CD4-positive, alpha-beta T cell treated with Interleukin-10 for 1 hour (primary cell): ENCODE measurements at regions not wholly inside any gene's neighbourhood (a gene's known extent, or its start where the extent isn't known, plus 50 kb on each side); places are given as distances from the start of the nearest gene placed in this dataset.

Experiments used
- DNase-seq: peaks from one replicate; pipeline ENCODE4 v3.0.0-alpha.2; 2020

DNA sequence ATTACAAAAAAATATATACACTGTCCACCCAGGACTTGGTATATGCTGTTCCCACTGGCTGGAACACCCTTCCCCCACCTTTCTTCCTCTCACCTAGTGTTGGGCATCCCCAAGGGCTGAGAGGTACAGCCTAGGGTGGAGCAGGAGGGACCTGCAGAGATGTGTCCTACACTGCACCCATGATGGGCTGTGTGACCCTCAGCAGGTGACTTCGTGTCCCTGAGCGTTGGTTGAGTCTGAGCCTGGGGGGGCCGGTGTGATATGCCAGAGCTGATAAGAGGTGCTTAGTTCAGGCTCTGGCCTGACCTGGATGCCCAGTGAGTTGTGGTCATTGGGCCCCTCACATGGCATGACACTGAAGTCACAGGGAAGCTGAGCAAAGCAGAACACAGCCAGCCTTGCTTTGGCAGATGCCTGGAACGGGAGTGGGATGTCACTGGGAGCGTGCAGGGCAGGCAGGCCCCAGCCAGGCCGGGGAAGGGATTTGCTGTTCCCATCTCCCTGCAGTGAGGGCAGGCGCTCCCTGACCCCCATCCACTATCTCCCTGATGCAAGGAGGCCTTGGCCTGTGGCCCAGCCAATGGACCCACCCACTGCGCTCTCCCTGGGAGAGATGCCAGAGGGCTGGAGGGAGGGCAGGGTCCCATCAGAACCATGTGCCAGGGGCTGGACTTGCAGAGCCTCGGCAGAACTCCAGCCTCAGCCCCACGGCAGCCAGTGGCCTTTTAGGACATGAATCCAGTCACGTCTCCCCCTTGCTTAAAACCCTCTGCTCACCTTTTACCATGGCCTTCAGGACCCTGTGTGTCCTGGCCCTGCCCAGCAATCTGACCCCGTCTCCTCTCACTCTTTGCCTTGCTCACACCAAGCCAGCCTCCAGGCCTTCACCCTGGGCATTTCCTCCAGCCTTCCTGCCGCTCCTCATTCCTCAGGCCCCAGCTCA lies 138.9 kb downstream of the MN1 start:
- DNase-seq = no peak

DNA sequence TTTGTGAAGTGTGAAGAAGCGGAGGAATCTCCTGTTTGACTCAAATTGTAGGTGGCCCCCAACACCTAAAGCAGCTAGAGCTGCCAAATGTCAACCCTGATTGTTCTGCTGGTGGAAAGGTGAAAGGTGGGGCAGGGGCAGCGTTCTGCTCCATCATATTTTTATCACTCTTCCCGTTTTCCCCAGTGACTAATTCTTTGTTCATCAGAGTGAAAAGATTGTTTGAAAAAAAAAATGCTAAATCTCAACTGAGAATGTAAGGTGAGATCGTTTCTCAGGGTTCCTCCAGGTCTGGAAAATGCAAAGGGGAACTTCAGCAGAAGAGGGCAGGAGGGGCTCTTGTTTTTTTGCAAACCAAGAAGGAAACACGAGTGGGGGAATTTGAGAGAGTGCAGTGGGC lies 137.7 kb downstream of the MN1 start:
- no peak for DNase-seq

DNA sequence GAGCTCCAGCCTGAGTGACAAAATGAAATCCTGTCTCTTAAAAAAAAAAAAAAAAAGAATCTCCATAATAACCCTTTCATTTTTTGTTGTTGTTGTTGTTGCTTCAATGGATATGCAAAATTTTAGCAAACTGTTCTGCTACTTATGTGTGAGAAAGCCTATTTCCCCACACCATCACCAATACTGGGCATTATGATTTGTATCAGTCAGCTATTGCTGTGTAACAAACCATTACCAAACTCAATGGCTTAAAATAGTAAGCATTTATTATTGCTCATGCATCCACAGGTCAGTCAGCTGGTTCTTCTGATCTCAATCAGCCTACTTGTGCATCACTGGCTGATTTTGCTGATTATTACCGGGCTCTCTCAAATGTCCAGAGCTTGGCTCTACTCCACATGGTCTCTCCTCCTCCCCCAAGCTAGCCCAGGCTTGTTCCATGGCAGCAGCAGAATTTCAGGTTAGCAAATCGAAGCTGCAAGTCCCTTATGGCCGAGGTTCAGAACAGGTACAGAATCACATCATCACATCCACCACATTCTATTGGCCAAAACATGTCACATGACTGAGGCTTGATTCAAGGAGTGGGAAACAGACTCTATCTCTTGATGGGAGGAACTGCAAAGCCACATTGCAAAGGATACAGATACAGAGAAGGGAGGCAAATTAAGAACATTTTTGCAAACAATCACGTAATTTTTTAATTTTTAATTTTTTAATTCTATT lies 135.1 kb downstream of the MN1 start:
- no peak for DNase-seq

DNA sequence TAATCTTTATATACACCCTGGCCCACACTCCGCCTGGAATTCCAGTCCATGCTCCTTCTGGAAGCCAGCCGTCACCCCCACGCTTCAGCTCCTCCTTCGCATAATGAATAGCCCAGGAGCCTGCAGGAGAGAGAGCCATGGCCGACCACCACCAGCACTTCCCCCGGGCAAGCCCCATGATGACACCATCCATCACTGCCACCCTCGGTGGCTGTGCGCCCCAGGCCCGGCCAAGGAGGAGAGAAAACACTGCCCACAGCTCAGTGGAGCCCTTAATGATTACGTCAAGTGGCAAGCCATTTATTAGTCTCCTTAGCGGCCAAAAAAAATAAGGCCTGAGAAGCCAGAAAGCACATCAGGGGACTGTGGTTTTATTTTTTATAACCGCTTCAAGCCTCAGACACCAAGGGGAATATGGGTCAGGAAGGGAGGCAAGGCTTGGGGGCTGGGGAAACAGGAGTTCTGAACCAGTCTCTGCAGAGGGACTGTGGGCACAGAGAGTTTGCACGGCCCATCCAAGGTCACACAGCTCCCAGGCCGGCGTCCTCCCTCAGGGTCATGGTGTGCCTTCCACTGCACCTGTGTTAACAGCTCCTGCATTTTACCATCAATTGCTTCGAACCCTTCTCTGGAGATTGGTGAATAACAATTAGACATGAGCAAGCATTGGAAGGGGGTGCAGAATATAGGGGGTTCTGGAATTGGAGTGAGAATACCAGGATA lies 134.3 kb downstream of the MN1 start:
- no peak for DNase-seq

DNA sequence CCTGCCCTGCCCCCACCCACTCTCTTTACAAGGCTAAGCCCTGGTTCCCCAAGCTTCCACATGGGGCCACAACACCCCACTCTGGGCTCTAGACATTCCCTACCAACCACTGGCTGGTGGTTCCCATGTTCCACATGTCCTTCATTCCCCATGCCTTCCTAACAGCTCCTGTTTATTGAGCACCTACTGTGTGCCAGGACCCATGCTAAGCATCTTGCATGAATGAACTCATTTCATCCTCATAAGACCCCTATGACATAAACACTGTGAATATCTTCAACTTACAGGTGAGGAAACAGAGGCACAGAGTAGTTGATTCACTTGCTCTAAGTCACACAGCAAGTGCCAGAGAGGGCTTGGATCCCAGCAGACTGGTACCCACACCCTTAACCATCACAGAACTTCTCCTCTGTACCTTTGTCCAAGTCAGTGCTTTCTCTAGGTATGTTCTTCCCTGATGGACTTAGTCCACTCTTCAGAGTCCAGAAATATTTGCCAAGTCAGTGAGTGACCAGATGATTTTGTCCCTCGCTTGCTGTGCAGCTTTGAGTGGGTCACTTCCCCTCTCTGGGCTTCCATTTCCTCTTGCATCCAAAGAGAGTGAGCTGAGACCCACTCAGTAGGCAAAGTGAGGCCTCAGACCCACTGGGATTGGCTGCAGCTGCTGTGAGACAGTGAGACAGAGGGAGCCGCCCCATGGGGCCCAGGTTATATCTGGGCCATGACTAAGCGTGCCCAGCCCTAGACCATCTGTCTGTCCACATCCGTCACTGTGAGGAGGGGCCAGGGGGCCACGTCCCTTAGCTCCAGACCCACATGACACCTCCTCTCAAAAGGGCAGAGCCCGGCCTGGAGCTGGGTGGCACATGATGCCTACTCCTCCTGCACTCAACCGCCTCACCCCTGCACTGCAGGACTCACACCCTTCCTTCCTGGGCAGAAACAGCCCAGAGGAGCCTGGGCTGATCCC lies 132.4 kb downstream of the MN1 start:
- DNase-seq = peak; percentile 11

DNA sequence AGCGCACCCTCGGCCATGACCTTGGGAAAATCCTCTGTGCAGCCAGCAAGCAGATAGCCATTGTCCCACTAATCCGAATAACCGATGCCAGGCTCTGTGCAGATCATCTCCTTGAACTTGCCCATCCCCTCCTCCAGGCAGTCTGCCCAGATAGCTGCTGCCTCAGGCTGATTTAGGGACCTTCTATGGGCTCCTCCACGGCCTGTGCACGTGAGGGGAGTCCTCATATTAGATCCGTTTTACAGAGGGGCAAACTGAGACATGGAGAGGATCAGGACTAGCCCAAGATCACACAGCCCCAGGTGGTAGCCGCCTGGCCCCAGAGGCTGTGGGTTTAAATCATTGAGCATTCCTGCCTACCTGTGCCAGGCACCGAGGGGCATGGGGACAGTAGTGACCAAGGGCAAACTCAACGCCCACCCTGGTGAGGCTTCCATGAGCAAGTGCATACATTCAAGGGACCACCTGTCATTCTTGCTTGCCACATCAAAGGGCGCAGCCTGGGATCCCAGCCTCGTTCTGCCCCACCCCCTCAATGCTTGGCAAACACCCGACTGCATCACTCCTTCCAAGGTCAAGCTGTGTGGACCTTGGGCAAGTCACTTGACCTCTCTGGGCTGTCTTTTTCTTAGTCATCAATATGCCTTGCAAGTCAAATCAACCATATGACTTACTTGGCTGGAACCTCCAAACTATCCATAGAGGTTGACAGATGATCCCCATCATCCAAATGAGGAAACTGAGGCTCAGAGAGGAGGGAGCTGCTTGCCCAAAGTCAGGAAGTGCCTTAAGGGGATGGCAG lies 131.6 kb downstream of the MN1 start:
- DNase-seq = no peak

DNA sequence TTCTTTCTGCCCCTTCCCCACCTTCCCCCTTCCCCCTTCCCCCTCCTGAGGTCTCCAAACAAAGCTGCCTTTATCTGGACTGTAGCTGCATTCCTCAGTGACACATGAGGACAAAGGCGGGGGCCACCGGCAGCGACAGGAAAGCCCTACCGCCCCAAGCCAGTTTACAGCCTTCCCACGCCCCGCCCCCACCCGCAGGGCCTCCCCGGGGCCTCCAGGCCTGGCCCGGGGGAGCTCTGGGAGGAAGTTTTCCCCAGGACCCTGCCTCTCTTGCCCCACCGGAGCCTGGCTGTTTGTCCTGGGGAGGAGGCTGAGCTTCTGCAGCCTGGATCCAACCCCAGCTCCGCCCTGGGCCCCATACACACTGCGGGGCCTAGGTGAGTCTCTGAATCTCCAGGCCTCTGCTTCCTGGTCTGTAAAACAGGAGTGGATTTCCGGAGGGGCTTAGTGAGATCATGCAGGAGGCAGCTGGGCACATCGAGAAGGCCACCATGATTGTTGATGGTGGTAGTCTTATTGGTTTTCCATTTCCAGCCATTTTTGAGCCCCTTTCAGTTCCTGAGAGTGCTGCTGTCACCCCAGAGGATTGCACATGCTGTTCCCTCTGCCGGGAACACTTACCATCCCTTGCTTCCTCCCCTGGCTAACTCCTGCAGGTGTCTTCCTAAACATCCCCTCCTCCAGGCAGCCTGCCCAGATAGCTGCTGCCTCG lies 130.7 kb downstream of the MN1 start:
- no peak for DNase-seq

DNA sequence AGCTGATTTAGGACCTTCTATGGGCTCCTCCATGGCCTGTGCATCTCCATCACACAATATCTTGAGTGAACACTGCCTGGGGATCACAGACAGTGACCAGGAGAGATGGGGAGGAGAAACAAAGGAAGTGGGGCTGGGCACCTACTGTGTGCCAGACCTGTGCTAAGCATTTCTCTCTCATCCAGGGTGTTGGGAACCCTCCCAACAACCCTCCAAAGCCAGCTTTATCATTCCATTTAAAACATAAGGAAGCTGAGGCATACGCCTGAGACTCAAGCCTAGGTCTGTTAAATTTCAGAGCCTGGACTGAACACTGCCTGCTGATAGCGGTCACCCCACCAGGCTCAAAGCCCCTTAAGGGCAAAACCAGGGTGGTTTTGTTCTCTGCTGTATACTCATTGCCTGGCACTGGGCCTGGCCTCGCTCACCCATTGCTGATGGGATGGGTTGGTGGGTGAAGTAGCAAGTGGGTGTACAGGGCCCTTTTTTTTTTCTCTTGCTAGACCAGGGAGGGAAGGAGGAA lies 130.1 kb downstream of the MN1 start:
- DNase-seq = no peak

DNA sequence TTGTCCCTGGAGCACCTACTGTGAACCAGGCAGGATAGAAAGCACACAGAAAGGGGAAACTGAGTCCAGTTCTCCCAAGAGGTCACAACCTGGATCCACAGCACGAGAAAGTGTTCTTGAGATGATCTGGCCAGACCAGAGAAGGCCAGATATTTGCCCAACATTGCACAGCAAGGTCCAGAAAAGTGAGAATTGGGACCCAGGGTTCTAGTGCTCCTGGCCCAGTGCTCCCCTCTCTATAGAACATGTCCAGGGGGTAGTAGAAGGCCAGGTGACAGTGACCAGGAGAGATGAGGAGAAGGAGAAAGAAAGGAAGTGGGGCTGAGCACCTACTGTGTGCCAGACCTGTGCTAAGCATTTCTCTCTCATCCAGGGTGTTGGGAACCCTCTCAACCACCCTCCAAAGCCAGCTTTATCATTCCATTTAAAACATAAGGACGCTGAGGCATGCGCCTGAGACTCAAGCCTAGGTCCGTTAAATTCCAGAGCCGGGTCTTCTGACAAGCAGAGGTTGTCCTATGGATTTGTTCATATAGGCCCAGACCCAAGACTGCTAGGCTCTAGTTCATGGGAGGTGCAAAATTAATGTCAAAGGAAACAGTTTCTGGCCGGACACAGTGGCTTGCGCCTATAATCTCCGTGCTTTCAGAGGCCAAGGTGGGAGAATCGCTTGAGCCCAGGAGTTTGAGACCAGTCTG lies 128.7 kb downstream of the MN1 start:
- DNase-seq = no peak

DNA sequence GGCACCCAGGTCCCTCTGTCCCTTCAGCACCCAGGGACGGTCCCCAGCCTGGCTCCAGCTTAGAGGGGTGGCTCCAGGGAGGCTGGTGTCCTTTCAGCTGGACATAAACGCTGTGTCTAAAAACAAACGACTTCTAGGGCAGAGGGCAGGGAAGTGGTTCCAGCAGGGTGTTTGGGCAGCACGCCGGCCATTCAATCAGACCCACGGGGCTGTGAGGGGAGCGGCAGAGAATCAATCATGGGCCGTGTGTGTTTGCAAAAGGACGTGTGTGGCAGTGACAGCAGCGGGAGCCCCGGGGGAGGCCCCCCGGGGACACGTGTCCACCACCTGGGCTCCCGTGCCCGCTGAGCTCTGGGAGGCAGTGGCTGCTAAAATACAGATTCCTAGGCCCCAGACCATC lies 127.7 kb downstream of the MN1 start:
- no peak for DNase-seq

DNA sequence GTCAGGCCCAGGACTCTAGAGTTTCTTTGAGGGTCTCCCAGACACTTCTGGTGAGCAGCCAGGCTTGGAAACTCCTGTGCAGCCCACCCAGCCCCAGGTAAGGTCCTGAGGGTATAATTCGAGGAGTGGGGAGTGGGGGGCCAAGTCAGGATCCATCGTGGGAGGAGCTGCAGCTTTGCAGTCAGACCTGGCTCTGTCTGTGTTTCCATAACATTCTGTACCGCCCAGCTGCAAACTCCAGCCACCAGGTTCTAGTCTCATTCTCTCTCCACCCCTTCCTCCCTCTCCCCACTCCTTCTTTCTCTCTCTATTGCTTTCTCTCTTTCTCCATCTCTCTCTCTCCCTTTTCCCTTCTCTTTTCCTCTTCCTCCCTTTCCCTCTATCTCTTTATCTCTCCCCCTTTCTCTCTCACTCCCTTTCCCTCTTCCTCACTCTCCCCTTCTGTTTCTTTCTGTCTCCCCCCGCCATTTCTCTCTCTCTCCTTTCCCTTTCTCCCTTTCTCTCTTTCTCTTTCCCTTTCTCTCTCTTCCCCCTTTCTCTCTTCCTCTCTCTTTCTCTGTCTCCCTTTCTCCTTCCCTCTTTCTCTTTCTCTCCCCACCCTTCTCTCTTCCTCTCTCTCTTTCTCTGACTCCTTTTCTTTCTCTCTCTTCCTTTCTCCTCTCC lies 127.2 kb downstream of the MN1 start:
- no peak for DNase-seq

DNA sequence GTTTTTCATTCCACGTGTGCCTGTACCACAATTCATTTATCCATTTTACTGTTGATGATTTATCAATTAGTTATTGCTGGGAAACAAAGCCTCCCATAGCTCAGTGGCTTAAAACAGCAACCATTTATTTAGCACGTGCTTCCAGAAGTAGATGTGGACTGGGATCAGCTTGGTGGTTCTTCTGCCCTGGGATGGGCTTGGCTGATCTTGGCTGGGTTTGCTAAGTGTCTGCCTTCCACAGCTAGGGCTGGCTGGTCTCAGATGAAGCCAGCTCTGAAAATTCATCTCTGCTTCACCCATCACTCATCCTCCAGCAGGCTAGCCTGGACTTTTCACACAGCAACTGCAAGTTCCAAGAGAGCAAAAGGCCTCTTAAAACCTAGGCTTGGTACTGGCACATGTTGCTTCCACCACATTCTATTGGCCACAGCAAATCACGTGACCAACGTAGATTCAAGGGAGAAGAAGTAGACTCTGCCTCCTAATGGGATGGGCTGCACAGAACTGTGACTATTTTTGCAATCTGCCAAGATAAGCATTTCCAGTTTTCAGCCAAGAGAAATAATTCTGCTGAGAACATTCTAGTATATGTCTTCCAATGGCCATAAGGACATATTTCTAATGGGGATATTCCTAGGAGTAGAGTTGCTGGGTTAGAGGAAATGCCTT lies 124.9 kb downstream of the MN1 start:
- no peak for DNase-seq

DNA sequence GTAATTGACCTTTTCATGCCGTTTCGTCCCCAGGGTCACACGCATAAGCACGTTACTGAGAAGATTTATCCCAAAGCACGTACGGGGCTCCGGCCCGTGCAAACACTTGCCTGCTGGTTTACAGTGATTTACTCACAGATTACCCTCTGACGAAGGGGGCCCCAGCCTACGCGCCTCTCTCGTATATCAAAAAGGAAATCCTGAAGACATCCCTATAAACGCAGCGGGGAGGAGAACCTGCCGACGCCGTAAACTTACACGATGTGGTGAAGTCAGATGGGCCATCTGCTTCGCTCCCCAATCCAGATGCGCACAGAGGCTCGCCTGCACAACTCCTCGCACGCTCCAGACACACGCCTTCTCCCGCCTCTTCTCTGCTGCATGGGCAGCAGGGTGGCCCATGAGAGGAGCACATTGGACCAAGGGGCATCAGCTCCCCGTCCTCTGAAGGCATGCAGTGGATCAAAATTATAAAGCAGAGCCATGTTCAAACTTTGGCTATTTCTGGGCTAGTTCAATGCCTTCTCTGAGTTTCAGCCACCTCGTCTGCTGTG lies 123.6 kb downstream of the MN1 start:
- no peak for DNase-seq

DNA sequence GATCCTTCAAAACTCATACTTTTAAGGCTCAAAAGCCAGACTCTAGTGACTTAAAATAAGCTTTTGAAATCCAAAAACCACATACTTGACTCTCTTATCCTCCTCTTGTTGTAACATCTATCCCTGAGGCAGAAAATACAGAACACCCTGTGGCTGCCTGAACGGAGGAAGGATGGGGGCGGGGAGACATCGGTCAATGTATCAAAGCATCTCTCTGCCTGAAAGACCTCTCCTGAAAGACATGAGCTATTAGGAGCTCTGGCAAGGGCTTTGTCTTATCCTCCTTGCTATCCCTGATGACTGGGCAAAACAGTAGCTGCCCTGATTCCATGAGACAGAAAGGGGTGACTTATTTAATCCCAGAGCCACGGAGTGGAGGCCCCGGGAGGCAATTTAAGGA lies 122.4 kb downstream of the MN1 start:
- no peak for DNase-seq

DNA sequence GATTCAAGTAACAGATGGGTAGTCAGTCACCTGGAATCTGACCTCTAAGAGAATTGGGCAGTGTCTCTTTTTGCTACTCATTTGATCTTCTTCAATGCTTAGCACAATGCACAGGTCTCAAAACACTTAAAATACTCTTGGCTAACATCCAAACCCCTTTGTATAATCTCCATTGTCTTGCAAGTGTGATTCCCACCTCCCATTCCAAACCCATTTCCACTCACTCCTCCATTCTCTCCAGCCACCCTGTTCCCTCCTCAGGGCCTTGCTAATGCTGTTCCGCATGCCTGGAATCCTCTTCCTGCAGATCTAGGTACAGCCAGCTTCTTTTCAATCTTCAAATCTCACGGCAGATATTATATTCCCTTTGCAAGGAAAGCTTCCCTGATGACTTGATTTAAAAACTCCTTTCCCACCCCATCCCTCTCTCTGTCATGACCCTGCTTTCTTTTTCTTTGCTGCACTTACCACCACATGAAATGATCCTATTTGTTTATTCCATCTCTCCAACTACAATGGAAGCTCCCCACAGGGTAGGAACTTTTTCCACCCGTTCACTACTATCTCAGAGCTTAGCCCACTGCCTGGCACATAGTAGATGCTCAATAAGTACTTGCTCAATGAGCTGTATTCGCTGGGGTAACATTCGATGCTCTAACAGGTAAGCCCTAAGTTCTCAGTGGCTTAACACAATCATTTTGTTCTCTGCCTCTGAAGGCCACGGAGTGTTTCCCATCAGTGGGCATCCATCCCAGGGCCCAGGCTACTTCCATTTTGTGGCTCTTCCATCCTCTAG lies 121.7 kb downstream of the MN1 start:
- no peak for DNase-seq

DNA sequence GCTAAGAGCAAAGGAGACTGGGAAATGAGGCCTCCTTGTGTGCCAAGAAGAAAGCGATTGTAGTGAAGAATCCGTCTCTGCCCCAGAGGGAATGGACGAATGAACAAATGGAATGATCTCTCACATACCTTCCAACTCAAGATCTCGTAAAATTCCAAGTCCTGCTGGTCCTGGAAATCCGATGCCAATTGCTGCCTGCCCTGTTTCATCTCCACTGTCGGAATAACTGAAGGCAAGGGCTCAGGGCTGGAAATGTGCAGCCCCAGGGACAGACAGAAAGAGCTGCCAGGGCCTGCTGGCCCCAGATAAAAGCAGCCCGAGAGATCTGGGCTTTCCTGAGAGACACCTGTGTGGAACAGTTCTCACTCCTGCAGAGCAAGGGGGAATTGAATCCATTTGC lies 120.9 kb downstream of the MN1 start:
- no peak for DNase-seq

DNA sequence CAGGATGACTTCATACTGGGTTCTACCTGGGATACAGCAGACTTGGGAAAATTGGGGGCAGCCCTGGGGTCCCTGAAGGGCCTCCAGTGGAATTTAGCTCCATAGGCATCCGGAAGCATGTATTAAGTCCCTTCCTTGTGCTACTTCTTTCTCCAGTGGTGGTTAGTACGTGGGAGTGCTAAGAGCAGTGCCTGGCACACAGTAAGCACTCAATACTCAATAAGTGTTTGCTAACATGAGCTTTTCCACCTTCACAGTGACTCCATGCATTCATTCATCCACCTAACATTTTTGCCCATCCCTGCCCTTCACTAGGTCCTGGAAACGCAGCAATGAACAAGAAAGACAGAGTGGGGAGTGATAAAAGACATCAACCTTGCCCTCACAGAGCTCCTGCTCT lies 120.5 kb downstream of the MN1 start:
- DNase-seq = no peak

DNA sequence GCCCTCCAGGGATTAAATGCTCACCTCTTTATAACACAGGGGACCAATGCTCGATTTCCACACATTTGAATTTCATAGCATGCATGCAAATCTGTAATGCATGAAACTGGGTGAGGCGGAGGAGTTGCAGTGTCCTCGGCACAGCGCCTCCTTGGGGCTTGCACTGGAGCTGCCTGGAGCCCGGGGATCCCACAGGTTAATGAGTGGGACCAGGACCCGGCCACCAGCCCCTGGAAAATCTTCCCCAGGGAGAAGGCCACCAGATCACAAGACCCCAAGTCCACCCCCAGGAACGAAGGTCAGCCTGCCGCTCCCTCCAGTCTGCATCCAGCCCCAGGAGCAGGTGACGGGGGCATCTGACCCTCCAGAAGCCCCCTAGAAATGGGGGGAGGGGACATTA lies 119.1 kb downstream of the MN1 start:
- no peak for DNase-seq
